A172 (cell line): ENCODE measurements at regions not wholly inside any gene's neighbourhood (a gene's known extent, or its start where the extent isn't known, plus 50 kb on each side); places are given as distances from the start of the nearest gene placed in this dataset.
"Not testable (repeated sequence)": the region's sequence is repeated elsewhere in the genome, so short reads cannot be mapped to it uniquely, and the experiment has no call there.

Experiments
- DNase-seq: peaks from one replicate; pipeline ENCODE4 v3.0.0-alpha.2; 2015; ENCODE audit warnings: low spot score

DNA sequence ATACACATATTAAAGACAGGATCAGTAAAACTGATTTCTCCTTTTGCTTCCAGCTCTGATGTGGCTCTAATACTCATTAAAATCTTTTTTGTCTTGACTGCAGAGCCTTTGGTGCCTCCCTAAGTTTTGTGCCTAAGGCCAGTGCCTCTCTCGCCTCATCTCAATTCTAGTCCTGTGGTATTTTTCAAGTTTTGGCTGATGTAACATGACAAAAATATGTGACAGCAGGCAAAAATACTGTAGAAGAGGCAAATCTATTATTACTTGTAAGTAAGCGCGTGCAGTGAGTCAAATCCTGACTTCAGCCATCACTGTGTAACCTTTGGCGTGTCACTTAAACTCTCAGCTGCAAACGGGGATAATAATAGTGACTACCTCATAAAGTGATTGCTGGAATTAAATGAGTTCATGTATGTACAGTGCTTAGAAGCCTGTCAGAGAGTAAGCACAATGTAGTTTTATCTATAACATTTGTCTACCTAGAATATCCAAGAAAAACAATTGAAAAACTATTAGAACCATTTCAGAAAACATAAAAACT, 74.0 kb downstream of the MAB21L3 start:
- no peak for DNase-seq

DNA sequence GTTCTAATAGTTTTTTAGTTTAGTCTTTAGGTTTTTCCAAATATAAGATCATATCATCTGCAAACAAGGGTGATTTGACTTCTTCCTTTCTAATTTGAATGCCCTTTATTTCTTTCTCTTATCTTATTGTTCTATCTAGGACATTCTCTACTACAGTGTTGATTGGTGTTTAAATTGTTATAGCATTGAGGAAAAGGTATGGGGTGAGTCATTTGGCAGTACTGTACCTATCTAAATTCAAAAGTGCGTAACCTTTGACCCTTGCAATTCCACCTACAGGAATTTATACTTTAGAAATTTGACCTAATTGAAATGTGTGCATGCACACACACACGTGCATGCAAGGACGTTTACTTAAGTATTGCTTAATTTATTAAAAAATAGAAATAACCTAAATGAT, 78.3 kb downstream of the MAB21L3 start:
- no peak for DNase-seq

DNA sequence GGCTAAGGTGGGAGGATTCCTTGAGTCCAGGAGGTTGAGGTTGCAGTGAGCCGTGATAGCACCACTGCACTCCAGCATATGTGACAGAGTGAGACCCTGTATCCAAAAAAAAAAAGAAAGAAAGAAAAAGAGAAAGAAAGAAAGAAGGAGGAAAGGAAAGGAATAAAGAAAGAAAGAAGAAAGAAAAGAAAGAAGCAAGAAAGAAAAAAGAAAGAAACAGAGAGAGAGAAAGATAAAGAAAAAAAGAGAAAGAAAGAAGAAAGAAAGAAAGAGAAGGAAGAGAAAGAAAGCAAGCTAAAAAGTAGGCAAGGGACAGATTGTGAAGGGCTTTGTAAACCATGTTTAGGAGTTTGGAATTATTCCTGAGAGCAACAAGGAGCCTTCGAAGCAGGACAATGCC, 80.1 kb downstream of the MAB21L3 start:
- no peak for DNase-seq

DNA sequence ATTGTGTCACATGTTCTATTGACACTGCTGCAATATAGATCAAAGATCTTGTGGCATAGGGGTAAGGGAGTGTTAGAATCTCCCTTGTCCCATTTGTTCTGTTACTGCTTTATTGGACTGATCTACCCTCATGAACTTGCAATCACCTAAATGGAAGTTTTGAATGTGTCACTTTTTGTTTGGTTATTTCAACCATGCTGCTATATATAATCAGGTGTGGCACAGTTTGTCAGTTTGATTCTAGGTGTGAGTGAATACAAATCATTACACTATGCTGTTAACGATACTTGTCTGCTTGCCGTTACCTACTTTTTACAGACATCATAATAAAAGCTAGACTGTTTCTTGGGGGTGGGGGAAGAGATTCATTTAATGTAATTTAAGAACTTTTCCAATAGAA, 82.6 kb downstream of the MAB21L3 start:
- DNase-seq = no peak

DNA sequence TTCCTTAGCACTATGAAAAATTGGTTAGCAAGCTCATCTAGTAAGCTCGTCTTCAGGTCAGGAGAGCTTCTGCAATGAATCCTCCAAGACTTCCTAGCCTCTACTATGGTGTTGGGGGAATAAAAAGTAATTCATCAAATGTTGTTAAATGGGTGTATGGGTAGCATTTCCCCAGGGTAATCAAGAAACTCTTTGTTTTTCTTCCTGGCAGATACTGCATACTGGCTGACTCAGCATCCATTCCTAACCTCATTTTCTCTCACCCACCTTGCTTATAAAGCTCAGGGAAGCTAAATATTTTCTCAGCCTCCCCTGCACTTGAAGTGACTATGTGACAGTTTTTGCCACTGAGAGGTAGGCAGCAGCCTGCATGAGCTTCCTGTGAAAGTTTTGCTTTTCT, 83.4 kb downstream of the MAB21L3 start:
- no peak for DNase-seq

DNA sequence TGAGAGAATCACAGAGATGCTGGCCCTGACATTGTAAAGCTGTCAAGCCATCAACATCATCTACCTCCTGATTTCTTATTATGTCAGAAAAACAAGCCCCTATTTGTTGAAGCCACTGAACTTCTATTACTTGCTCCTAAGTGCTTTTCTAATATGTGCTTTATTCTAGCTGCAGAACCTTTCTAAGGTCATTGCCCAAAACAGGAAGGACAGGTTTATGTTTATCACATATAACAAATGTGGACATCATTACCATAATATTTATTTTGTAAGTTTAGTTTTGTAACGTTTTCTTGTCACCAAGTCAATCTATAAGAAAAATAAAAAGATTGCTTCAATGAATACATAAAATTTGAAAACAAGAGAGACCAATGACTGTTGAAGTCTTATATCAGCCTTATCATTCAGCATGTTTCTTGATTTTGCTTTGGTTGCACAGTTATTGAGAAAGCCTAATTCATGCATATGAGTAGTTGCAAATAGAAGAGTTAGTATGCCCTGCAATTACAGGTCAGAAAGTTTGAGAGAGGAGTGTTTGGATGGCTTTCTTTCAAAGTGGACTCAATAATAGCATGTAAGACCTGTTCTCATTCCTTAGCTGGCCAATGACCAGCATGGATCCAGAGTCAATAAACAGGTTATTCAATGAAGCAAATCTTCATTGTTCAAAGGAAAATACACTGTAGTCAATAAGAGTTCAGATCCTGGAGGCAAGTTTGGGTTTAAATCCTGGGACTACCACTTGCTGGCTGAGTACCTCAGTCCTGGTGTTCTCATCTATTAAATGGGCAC, 84.1 kb downstream of the MAB21L3 start:
- no peak for DNase-seq

DNA sequence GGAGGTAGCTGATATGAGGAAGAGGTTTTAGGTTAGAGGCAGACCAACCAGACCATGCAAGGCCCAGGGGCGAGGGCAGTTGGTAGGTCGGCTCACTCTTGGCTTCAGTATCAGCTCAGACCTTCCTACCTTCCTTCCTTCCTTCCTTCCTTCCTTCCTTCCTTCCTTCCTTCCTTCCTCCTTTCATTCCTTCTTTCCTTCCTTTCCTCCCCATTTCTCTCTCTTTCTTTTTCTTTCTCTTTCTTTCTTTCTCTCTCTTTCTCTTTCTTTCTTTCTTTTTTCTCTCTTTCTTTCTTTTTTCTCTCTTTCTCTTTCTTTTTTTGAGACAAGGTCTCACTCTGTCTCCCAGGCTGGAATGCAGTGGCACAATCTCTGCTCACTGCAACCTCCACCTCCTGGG, 89.1 kb downstream of the MAB21L3 start:
- DNase-seq = not testable (repeated sequence)

DNA sequence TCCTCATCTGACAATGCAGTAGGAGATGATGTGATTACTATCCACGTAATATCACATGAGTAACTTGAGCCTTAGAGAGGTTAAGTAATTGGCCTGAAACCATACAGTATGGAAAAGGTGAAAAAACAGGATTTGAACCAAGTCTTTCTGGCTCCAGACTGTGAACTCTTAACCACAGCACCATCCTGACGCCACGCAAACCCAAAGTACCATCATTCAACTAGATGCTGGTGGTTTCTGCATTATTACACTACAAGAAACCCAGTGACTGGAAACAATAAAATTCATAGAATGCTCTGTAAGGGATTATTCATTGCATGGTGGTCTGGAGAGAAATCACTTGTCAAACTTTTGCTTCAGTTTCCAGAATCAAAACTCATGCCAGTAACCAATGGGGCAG, 90.7 kb downstream of the MAB21L3 start:
- no peak for DNase-seq

DNA sequence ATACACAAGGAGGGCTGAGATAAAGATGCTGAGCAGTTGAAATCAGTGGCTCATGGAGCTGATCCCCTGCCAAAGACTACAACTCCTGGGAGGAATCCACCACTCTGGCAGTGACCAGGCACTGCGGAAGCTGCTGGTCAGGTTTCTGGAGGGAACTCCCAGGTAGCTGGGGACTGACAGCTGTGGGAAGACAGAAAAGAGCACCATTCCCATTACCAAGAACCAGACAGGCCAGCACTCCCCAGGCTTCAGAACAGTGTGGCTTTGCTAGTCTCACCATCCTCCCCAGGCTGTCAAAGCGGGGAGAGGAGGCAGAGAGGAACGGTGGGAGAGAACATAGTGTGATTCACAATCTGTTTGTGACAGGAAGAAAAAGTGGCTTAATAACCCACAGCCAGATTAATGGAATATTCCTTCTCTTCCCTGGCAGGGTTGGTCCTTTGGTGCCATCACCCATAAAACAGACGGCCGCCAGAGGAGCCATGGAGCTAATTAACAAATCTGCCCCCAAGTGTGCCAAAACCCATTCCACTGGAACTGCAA, 92.1 kb downstream of the MAB21L3 start:
- no peak for DNase-seq

DNA sequence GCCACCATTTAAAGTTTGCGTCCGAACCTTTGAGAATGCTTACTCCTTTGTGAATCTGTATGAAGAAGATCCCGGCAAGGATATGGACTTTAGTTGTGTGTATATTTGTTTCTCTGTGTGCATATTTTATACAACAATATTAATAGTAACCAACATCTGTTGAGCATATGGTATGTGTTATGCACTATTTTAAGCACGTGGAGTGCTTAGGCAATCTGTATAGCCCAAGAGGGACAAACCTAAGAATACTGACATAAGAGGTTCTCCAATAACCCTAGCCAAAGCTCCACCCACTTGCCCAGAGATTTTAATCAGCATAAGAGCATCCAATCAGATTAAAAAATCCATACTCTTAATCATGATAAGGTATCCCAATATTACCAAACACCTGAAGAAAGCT, 92.7 kb downstream of the MAB21L3 start:
- no peak for DNase-seq

DNA sequence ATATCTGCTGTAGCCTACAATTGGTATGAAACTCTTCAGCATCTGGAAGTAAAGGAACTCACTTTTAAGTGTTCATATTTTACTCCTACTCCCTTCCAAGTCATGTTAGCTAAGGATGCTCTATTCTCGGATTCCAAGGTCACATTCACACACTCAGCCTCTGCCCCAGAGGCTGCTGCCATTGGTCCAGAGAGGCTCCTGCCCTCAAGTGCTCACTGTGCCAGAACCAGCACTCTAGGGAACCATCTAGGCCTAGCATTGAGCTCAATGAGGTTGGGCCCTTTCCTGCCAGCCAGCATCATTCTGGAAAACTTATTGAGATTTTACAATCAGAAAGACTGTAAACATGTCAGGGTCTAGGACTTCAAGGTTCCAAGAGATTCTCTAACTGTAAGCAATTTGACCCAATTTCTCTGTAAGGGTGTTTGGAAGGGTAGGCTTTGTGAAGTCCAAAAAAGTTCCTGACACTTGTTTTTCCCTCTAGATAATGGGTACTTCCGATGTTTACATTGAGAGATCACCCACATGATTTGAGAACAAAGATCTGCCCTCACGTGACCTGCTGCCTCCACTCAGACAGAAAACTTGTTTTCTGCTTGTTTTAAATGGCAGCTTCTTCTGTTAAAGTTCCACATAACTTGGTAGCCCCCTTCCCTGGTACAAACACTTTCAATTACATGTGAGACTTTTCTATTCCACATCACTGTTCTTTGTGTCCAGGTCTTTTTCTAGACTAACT, 94.9 kb downstream of the MAB21L3 start:
- DNase-seq = no peak

DNA sequence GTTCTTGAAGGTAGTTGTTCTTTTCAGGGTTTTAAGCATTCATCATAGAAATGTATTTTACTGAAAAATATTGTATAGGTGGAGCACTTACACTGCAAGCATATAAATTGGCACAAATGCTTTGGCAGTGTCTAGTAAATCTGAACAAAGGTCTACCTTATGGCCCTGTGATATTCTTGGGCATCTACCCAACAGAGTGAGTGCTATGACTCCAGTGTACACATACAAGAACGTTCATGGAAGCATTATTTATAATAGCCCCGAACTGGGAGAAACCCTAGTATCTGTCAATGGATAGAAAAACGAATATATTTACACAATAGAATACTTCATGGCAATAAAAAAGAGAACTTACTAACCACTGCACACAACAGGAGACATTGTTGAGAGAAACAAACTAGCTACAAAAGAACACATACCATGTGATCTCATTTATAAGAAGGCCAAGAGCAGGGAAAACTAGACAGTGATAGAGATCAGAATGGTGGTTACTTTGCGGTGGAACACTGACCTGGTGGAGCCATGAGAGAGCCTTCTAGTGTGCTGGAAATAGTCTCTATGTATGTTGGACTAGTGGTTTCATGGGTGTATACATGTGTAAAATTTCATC, 96.0 kb downstream of the MAB21L3 start:
- no peak for DNase-seq

DNA sequence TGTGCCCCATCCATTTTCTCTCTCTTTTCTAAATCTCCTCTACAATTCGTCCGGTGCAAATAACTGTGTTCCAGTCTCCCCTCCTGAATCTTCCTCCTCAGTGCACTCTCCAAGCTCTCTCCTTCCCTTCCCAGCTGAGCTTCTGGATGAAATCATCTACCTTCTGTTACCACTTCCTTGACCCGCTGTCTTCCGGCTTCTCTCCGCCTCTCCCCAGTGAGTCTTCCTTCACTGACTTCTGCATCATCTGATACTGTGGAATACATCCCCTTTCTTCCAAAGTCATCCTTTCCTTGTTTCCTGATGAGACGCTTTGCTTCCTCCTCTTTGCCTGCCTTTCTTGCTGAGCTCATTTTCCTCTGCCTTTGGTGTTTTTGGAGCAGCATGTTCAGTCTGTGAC, 96.9 kb downstream of the MAB21L3 start:
- DNase-seq = no peak

DNA sequence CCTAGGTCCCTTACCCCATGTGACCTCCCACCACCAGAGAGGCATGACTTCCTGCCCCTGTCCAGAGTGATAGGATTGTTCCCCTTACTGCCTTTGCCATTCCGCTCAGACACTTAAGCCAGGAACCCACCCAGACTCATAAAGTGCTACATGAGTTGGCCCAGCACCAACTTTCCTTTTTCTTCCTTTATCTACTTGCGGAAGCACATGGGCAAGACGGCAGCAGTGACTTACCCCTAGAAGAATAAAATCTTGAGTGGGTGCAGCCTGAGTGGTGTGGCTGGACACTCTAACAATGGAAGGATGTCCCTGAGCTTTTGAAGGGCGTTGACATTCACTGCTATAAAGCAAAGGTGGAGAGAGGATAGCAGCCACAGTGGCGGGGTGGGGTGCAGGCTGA, 100.1 kb downstream of the MAB21L3 start:
- no peak for DNase-seq

DNA sequence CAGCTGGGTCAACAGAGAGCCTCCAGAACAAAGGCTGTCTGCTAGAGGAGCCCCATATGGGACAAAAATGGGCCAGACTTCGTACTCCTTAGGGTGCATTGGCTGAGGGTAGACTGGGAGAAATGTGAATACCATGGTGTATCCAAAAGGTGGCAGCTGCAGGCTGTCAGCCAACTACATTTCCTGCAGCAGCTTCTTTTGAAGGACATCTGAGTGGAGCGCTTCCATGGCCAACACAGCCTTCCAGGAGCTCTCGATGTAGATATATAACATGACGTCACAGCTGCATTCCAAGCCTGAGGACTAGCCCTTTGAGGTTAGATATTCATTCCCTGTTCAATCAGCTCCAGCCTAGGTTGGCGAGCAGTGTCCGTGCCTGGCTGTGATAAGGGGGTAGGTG, 107.7 kb downstream of the MAB21L3 start:
- DNase-seq = no peak

DNA sequence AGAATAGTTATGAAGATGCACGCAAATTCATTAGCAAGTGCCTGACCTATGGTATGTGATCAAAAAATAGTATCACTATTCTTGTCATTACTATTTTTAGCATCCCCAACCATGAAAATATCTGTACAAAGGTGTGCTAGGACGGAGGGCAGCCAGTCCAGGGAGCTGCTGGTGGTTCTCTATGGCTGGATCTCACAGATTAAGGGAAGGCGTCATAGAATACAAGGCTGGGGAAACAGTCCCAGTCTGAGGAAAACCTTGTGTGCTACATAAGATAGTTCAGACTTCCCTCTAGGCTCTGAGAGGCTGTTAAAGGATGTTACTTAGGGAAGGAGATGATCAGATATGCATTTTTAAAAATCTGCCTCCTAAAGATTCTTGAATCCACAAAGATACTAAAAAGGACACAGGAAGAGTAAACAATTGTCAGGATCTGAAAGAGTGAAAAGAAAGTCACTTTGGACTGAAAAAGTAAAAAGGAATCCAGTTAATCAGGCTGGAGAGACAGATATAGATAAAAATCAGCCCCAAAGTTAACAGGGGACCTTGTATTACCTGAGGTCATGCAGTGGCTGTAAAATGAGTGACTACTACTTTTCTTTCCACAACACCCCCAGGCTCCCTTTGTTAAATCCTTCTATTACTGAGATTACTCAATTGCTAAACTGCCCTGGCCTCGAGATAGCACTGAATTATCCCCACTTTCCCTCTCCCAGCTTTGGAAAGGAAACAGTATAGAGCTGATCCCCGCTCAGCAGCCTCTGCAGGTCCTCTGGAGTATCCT, 108.6 kb downstream of the MAB21L3 start:
- DNase-seq = no peak

DNA sequence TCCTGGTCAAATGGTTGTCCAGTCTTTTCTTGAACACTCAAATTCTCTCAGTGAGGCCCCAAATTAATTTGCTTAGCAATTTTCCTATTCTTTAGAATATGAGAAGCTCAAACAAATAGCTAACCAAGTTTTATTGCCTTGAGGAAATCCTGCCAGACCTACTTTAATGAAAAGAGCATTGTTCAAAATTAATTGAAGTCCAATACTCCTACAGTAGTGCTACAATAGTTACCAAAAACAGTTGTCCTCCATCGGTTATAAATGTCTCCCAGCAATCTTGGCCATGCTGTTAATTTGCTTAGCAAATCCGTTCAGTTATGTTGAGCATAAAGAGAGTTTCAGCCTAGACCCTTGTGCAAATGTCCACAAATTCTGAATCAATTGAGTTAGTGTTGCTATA, 112.9 kb downstream of the MAB21L3 start:
- DNase-seq = no peak

DNA sequence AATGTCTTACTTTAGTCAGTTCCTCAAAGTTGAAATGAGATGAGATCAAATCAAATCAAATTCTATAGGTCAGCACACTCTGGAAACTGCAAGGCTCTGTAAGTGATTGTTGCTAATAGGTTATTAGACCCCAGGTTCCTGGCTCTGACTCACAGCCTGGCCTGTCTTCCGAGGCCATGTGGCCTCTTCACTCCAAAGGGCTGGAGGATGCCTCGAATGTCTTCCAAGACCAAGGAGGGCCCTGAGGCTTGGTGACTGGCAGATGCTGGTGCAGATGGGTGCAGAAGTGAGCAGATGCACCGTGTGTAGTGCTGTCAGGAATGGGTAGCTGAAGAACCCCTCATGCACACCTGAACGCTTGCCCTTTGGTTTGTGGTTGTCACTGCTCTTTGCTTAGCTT, 113.4 kb downstream of the MAB21L3 start:
- DNase-seq = no peak

DNA sequence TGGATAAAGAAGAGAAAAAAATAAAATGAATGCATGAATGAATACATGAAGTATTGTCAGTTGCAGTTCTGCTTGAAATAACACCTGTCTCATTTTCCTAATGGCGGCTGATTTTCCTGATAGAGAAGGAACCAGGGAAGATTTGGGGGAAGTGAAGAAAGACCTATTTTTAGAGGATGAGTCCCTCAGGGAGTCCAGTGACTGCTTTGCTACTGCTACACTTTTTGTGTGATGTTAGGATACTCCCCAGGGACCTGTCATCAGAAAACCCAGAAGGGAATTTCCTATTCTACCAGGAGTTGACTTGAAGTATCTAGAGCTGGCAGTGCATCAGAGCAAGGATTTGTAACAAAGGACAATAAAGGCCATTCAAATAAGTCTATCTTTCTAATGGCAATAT, 114.8 kb downstream of the MAB21L3 start:
- no peak for DNase-seq

DNA sequence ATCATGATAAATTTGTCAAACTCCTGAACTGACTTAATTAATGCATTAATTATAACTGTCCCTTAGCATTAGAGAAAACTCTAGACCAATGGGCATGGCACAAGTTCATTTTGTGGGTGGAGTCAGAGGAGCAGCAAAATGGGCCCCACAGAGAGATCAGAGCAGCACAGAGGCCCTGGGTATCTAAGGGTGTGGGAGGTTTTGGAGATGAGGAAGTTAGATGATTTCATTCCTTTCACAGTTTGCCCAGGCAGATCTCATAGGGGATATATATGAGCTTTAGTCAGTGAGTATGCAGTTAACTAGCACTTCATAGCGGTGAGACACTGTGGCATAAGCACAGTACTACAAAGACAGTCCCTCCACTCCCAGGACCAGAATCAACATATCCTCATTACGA, 117.3 kb downstream of the MAB21L3 start:
- no peak for DNase-seq

DNA sequence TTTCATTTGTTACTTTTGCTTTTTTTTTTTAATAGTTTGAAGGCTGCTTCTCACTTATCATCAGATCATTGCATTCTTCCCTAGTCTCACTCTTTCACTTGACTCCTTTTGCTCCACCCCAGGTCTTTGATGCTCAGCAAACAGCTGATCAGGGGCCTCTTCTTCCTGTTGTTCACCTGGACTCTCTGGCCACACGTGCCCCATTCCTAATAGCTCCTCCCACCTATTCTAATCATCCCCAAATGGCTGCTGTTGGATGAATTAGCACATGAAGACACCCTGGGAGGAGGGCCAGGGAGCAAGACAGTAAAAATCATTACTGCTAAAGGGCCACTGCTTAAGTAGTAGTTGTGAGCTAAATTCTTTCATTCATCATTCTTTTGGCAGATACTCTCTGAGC, 119.5 kb downstream of the MAB21L3 start:
- no peak for DNase-seq

DNA sequence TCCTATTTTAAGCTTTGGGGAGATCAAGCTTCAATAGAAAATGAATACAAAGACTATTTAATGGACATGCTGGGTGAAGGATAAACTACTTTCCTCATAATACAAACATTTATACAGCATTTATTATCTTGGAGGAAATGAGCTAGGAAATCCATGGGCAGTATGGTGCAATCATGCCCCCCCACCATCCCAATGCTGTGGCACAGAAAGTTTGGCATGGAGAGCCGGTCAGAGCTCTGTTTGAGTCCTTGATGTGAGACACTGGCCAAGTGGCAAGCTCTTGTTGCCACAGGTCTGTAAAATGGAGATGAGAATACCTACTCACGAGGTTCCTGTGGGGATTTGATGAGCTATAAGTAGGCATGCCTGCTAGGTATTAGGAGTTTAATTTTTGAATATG, 120.6 kb downstream of the MAB21L3 start:
- DNase-seq = no peak
